CD8-positive, alpha-beta memory T cell (primary cell): ENCODE measurements at regions not wholly inside any gene's neighbourhood (a gene's known extent, or its start where the extent isn't known, plus 50 kb on each side); places are given as distances from the start of the nearest gene placed in this dataset.
A peak's percentile ranks its signal among the peaks of the same experiment; 100 is the strongest.
"Not testable (repeated sequence)": the region's sequence is repeated elsewhere in the genome, so short reads cannot be mapped to it uniquely, and the experiment has no call there.

Experiments
- CTCF ChIA-PET: fragments of 350-600 bp; sonication (Branson Sonifier 250); formaldehyde crosslinking; loops from one replicate; lab custom pipeline; 2021; ENCODE audit warnings: antibody characterized with exemption; lab: Charles Lee
- POLR2A ChIA-PET: fragments of 350-600 bp; sonication (Branson Sonifier 250); formaldehyde crosslinking; loops from one replicate; lab custom pipeline; 2021; ENCODE audit warnings: antibody characterized with exemption; lab: Charles Lee
- DNase-seq, 5 donors: peaks; one replicate each; pipeline versions ENCODE4 v3.0.0 to v3.0.0-alpha.2; 2020 to 2022; ENCODE audit warnings: mixed read lengths in 1 of 5
- H3K27ac ChIP-seq: one replicate; pipeline ENCODE4 v1.7.0; 2013; ENCODE audit warnings: low read depth, mild to moderate bottlenecking, low read length, moderate library complexity
- H3K27me3 ChIP-seq: 2 replicates; pipeline ENCODE4 v1.7.0; 2013; ENCODE audit warnings: low read length, mild to moderate bottlenecking; ENCODE audit not compliant: insufficient read depth, poor library complexity, severe bottlenecking
- H3K36me3 ChIP-seq: 2 replicates; pipeline ENCODE4 v1.7.0; 2013; ENCODE audit warnings: mild to moderate bottlenecking, low read length, moderate library complexity; ENCODE audit not compliant: insufficient read depth
- H3K4me1 ChIP-seq: 2 replicates; pipeline ENCODE4 v1.7.0; 2013; ENCODE audit warnings: mild to moderate bottlenecking, low read length, moderate library complexity; ENCODE audit not compliant: insufficient read depth
- H3K4me3 ChIP-seq: 2 replicates; pipeline ENCODE4 v1.7.0; 2013; ENCODE audit warnings: mild to moderate bottlenecking, low read length
- H3K9me3 ChIP-seq: 2 replicates; pipeline ENCODE4 v1.7.0; 2013; ENCODE audit warnings: mild to moderate bottlenecking, low read length
- H3K27ac Mint-ChIP-seq, 8 donors: one replicate each; pipeline ENCODE4 v1.8.0; 2020 to 2021; ENCODE audit warnings: mixed read lengths in 8 of 8, mild to moderate bottlenecking in 6 of 8, inconsistent platforms in 3 of 8, moderate library complexity in 3 of 8
- H3K27me3 Mint-ChIP-seq, 2 donors: one replicate each; pipeline ENCODE4 v1.8.0; 2020 to 2021; ENCODE audit warnings: mixed read lengths in 2 of 2, mild to moderate bottlenecking in 1 of 2, moderate library complexity in 1 of 2
- H3K36me3 Mint-ChIP-seq, 3 donors: one replicate each; pipeline ENCODE4 v1.8.0; 2020 to 2021; ENCODE audit warnings: mixed read lengths in 3 of 3, inconsistent platforms in 1 of 3, mild to moderate bottlenecking in 1 of 3
- H3K4me1 Mint-ChIP-seq, 3 donors: one replicate each; pipeline ENCODE4 v1.8.0; 2020 to 2021; ENCODE audit warnings: mixed read lengths in 3 of 3, inconsistent platforms in 1 of 3, mild to moderate bottlenecking in 1 of 3
- H3K4me3 Mint-ChIP-seq, 7 donors: one replicate each; pipeline ENCODE4 v1.8.0; 2020 to 2021; ENCODE audit warnings: mixed read lengths in 7 of 7, mild to moderate bottlenecking in 6 of 7, moderate library complexity in 4 of 7, inconsistent platforms in 2 of 7
- H3K9me3 Mint-ChIP-seq, 5 donors: one replicate each; pipeline ENCODE4 v1.8.0; 2020 to 2022; ENCODE audit warnings: mixed read lengths in 5 of 5, mild to moderate bottlenecking in 3 of 5, moderate library complexity in 2 of 5, inconsistent platforms in 1 of 5

DNA sequence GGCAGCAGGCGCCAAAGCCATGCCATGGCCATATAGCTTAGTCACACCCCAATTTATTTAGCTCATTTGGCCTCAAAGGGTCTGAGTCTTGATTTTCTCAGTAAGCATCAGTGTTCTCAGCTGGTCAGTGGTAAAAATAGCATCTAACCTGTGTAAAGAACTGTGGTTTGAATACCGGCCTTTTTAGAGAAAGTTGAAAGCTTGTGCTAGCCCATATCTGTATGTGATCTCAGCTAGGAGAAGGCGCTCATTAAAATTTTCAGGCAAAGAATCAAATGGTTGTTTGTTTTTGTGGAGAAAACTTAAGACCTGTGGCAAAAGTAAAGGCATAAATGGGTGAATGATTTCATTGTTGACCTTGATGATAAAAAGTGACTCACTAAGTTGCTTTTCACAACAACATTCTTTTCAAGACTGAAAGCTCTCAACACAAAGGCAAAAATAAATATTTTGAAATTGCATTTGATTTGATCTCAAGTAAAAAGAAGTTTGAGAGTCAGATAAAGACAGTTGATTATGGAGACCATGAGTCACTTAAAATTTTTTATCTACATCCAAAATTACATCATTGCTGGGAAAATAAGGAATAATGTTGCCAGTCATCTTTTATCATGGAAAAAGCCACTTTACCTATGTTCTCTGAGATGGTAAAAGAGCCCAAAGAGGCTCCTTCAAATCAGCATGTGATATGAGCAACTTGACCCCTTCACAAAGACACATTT is 128.5 kb upstream of the RGS6 start:
- H3K27ac ChIP-seq: no peak overlapping the region
- H3K9me3 ChIP-seq: no peaks in the 10 kb centered on the region
- Mint-ChIP-seq H3K36me3 (no peaks in the 10 kb centered on the region), H3K27me3 (peaks cover 15 to 47% of the 10 kb centered on the region in 2 donors), H3K4me1 (no peaks in the 10 kb centered on the region), H3K27ac (no peak overlapping the region), H3K4me3 (no peak overlapping the region), H3K9me3 (peaks cover 0 to 1% (median 0%) of the 10 kb centered on the region in 5 donors)
- CTCF ChIA-PET: no interaction called here
- DNase-seq: no peak
- no peak overlapping the region for H3K4me3 ChIP-seq
- no peaks in the 10 kb centered on the region for H3K36me3 ChIP-seq
- POLR2A ChIA-PET: no interaction called here
- H3K27me3 ChIP-seq: no peaks in the 10 kb centered on the region
- no peaks in the 10 kb centered on the region for H3K4me1 ChIP-seq

DNA sequence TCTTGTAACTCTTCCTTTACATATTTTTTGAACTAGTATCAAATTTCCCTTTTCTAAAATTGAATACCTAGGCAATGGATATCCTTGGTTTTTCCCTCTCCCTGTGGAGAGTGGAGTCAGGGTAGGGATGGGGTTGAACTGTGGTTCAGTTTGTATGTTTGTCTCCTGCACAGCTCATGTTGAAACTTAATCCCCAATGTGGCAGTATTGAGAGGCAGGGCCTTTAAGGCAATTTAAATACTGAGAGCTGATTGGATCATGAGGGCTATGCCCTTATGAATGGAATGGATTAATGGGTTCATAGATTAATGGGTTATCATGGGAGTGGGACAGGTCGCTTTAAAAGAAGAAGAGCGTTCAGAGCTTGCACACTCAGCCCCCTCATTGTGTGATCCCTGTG is 127.2 kb upstream of the RGS6 start:
- Mint-ChIP-seq H3K27me3 (peaks cover 18 to 40% of the 10 kb centered on the region in 2 donors), H3K9me3 (peaks cover 0 to 8% (median 2%) of the 10 kb centered on the region in 5 donors), H3K4me1 (no peaks in the 10 kb centered on the region), H3K27ac (no peak overlapping the region), H3K4me3 (no peak overlapping the region), H3K36me3 (no peaks in the 10 kb centered on the region)
- no peak for DNase-seq
- Histone ChIP-seq H3K9me3 (no peaks in the 10 kb centered on the region), H3K4me1 (no peaks in the 10 kb centered on the region), H3K27me3 (no peaks in the 10 kb centered on the region), H3K4me3 (no peak overlapping the region), H3K27ac (no peak overlapping the region), H3K36me3 (no peaks in the 10 kb centered on the region)
- ChIA-PET POLR2A (no interaction called here), CTCF (no interaction called here)

DNA sequence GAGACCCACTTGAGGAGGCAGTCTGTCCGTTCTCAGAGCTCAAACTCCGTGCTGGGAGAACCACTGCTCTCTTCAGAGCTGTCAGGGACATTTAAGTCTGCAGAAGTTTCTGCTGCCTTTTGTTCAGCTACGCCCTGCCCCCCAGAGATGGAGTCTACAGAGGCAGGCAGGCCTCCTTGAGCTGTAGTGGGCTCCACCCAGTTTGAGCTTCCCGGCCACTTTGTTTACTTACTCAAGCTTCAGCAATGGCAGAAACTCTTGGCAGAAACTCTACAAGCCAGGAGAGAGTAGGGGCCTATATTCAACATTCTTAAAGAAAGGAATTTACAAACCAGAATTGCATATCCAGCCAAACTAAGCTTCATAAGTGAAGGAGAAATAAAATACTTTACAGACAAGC is 125.2 kb upstream of the RGS6 start:
- H3K36me3 ChIP-seq, H3K36me3 Mint-ChIP-seq, DNase-seq, H3K9me3 ChIP-seq, H3K27ac Mint-ChIP-seq, H3K27me3 ChIP-seq, H3K27ac ChIP-seq, POLR2A ChIA-PET, H3K4me1 Mint-ChIP-seq, H3K4me3 Mint-ChIP-seq, H3K4me1 ChIP-seq, H3K4me3 ChIP-seq: not testable (repeated sequence)
- CTCF ChIA-PET: interaction anchor here (1.4 kb wide), 1 partner anchor 9 kb away, joined by 3 read pairs; no protein-coding TSS in a partner anchor
- Mint-ChIP-seq H3K9me3 (peaks cover 0 to 15% (median 8%) of the 10 kb centered on the region in 5 donors), H3K27me3 (peaks cover 16 to 31% of the 10 kb centered on the region in 2 donors)

DNA sequence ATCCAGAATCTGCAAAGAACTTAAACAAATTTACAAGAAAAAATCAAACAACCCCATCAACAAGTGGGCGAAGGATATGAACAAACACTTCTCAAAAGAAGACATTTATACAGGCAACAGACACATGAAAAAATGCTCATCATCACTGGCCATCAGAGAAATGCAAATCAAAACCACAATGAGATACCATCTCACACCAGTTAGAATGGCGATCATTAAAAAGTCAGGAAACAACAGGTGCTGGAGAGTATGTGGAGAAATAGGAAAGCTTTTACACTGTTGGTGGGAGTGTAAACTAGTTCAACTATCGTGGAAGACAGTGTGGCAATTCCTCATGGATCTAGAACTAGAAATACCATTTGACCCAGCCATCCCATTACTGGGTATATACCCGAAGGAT is 121.4 kb upstream of the RGS6 start:
- CTCF ChIA-PET, H3K36me3 ChIP-seq, H3K27me3 ChIP-seq, POLR2A ChIA-PET, H3K9me3 ChIP-seq, H3K4me1 ChIP-seq, DNase-seq, H3K36me3 Mint-ChIP-seq, H3K4me1 Mint-ChIP-seq, H3K4me3 ChIP-seq, H3K4me3 Mint-ChIP-seq, H3K27ac Mint-ChIP-seq, H3K27ac ChIP-seq: not testable (repeated sequence)
- H3K9me3 Mint-ChIP-seq: peaks cover 0 to 15% (median 8%) of the 10 kb centered on the region in 5 donors
- H3K27me3 Mint-ChIP-seq: peaks cover 8 to 28% of the 10 kb centered on the region in 2 donors

DNA sequence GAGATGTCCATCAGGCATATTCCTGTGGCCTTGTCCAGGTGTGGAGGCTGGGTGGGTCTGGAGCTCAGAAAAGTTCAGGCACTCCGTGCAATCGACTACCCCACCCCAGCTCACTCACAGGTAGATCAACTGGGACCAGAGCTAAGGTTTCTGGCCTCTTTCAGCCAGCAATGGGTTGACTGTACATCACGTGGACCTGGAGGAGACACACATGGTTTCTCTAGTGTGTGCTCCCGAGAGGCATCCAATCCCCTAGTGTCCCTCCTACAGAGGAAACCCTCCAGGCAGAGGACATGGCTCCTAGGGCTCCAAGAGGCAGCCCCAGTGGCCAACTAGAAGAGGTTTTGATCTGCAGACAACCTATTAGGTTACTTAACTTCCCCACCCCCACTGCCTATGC is 119.5 kb upstream of the RGS6 start:
- no peak overlapping the region for H3K4me3 ChIP-seq
- DNase-seq: no peak
- ChIA-PET CTCF (interaction anchor here (0.6 kb wide), 1 partner anchor 9 kb away, joined by 3 read pairs; no protein-coding TSS in a partner anchor), POLR2A (no interaction called here)
- no peaks in the 10 kb centered on the region for H3K4me1 Mint-ChIP-seq
- peaks cover 8 to 28% of the 10 kb centered on the region in 2 donors for H3K27me3 Mint-ChIP-seq
- H3K4me3 Mint-ChIP-seq: peak overlapping the region in 1 of 7 donors; percentile 9
- peaks cover 0 to 15% (median 8%) of the 10 kb centered on the region in 5 donors for H3K9me3 Mint-ChIP-seq
- H3K36me3 Mint-ChIP-seq: no peaks in the 10 kb centered on the region
- no peaks in the 10 kb centered on the region for H3K9me3 ChIP-seq
- H3K36me3 ChIP-seq: no peaks in the 10 kb centered on the region
- no peak overlapping the region for H3K27ac Mint-ChIP-seq
- no peak overlapping the region for H3K27ac ChIP-seq
- H3K4me1 ChIP-seq: no peaks in the 10 kb centered on the region
- no peaks in the 10 kb centered on the region for H3K27me3 ChIP-seq

DNA sequence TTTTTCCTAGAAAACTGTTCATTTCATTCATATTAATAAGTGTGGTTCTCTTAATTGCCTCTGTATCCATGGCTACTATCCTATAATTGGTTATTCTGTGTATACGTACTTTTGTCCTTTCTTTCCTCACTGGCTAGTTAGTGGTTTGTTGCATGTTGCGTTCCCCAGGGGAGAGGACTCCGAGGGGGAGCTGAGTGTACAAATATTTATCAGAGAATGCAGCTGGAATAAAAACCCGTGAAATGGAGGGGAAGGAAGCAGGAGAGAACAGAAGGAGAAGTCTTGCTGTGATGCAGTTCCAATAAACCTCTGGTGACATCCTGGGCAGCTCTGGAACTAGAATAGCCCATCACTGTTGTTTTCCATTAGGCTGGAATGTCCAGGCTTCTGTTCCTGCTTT is 117.1 kb upstream of the RGS6 start:
- Mint-ChIP-seq H3K9me3 (peaks cover 0 to 12% (median under 1%) of the 10 kb centered on the region in 5 donors), H3K36me3 (no peaks in the 10 kb centered on the region), H3K4me3 (no peak overlapping the region), H3K4me1 (no peaks in the 10 kb centered on the region), H3K27ac (no peak overlapping the region), H3K27me3 (peaks cover 10 to 26% of the 10 kb centered on the region in 2 donors)
- no peaks in the 10 kb centered on the region for H3K9me3 ChIP-seq
- H3K4me1 ChIP-seq: no peaks in the 10 kb centered on the region
- no peaks in the 10 kb centered on the region for H3K36me3 ChIP-seq
- ChIA-PET CTCF (interaction anchor here (1.2 kb wide), 1 partner anchor 8 kb away, joined by 3 read pairs; no protein-coding TSS in a partner anchor), POLR2A (no interaction called here)
- H3K4me3 ChIP-seq: no peak overlapping the region
- H3K27me3 ChIP-seq: no peaks in the 10 kb centered on the region
- no peak for DNase-seq
- H3K27ac ChIP-seq: no peak overlapping the region

DNA sequence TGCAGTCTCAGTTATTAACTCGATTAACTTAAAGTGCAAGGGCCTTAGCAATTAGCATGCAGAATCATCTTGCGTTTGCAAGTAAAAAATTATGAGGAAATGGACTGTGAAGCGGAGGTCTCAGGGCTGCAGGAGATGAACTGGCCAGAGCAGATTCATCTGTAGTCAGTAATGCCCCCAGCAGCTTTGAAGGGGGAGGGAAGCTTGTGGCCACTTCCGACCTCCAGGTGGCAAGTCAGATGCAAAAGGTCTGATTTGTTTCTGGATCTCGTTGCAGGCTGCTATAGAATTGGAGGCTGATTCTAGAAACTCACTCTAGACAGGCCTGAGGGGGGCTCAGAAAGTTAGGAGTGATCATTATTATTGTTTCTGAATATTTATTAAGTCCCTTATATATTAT is 107.4 kb upstream of the RGS6 start:
- H3K27me3 ChIP-seq: no peaks in the 10 kb centered on the region
- Mint-ChIP-seq H3K9me3 (peaks cover 0 to 3% (median 0%) of the 10 kb centered on the region in 5 donors), H3K27me3 (peaks cover 21 to 43% of the 10 kb centered on the region in 2 donors), H3K36me3 (no peaks in the 10 kb centered on the region), H3K27ac (no peak overlapping the region), H3K4me3 (no peak overlapping the region), H3K4me1 (no peaks in the 10 kb centered on the region)
- no peak overlapping the region for H3K27ac ChIP-seq
- H3K9me3 ChIP-seq: no peaks in the 10 kb centered on the region
- H3K4me3 ChIP-seq: no peak overlapping the region
- ChIA-PET POLR2A (no interaction called here), CTCF (no interaction called here)
- DNase-seq: no peak
- H3K4me1 ChIP-seq: no peaks in the 10 kb centered on the region
- H3K36me3 ChIP-seq: no peaks in the 10 kb centered on the region

DNA sequence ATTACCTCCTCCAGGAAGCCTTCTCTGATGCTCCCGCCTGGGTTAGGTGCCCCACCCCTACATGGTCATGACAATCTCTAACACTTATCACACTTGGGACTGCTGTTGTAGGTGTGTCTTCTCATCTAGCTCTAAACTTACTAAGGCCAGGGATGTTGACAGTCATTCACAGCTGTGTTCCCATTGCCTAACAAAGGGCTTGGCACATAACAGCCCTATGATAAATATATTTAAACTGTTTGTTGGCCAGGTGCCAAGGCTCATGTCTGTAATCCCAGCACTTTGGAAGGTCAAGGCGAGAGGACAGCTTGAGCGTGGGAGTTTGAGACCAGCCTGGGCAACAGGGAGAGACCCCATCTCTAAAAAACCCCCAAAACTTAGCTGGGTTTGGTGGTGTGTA is 98.8 kb upstream of the RGS6 start:
- Histone ChIP-seq H3K9me3 (no peaks in the 10 kb centered on the region), H3K27me3 (no peaks in the 10 kb centered on the region), H3K4me1 (no peaks in the 10 kb centered on the region), H3K27ac (no peak overlapping the region), H3K36me3 (no peaks in the 10 kb centered on the region), H3K4me3 (no peak overlapping the region)
- ChIA-PET CTCF (no interaction called here), POLR2A (no interaction called here)
- Mint-ChIP-seq H3K4me3 (no peak overlapping the region), H3K9me3 (peaks cover 7 to 20% (median 16%) of the 10 kb centered on the region in 5 donors), H3K27ac (no peak overlapping the region), H3K36me3 (no peaks in the 10 kb centered on the region), H3K4me1 (no peaks in the 10 kb centered on the region), H3K27me3 (peaks cover 7 to 16% of the 10 kb centered on the region in 2 donors)
- no peak for DNase-seq
